Neural progenitor cell (in vitro differentiated cells): ENCODE measurements at regions not wholly inside any gene's neighbourhood (a gene's known extent, or its start where the extent isn't known, plus 50 kb on each side); places are given as distances from the start of the nearest gene placed in this dataset.

Source experiments
- DNase-seq: peaks from one replicate; pipeline ENCODE4 v3.0.0-alpha.2; 2016; ENCODE audit warnings: low spot score
- H2AFZ ChIP-seq: fragments of 200-600 bp; sonication (generic); replicated peaks from 2 replicates; pipeline ENCODE4 v1.6.1; 2016; ENCODE audit warnings: antibody characterized with exemption
- H3F3A ChIP-seq: fragments of 200-600 bp; sonication (generic); 2 replicates; pipeline ENCODE4 v1.6.1; 2016; ENCODE audit warnings: antibody characterized with exemption, low read depth
- H3K27ac ChIP-seq: fragments of 200-600 bp; sonication (generic); 2 replicates; pipeline ENCODE4 v1.5.1; 2016; ENCODE audit warnings: mild to moderate bottlenecking
- H3K27me3 ChIP-seq: fragments of 200-600 bp; sonication (generic); 2 replicates; pipeline ENCODE4 v1.6.1; 2016; ENCODE audit warnings: mild to moderate bottlenecking, moderate library complexity
- H3K36me3 ChIP-seq: fragments of 200-600 bp; sonication (generic); 2 replicates; pipeline ENCODE4 v1.5.1; 2016
- H3K4me1 ChIP-seq: fragments of 200-600 bp; sonication (generic); 2 replicates; pipeline ENCODE4 v1.6.1; 2016; ENCODE audit warnings: mixed run types
- H3K4me2 ChIP-seq: fragments of 200-600 bp; sonication (generic); 2 replicates; pipeline ENCODE4 v1.6.1; 2016
- H3K4me3 ChIP-seq: fragments of 200-600 bp; sonication (generic); 2 replicates; pipeline ENCODE4 v1.5.1; 2016
- H3K79me2 ChIP-seq: fragments of 200-600 bp; sonication (generic); 2 replicates; pipeline ENCODE4 v1.6.1; 2016; ENCODE audit warnings: low read depth
- H3K9ac ChIP-seq: fragments of 200-600 bp; sonication (generic); 2 replicates; pipeline ENCODE4 v1.6.1; 2016
- H3K9me3 ChIP-seq: fragments of 200-600 bp; sonication (generic); 2 replicates; pipeline ENCODE4 v1.5.1; 2016; ENCODE audit warnings: low read depth
- H4K20me1 ChIP-seq: fragments of 200-600 bp; sonication (generic); 2 replicates; pipeline ENCODE4 v1.6.1; 2016; ENCODE audit warnings: low read depth
- H3K27ac Mint-ChIP-seq: 3 replicates; pipeline ENCODE4 v1.8.0; 2021; ENCODE audit warnings: mixed read lengths
- H3K27me3 Mint-ChIP-seq: 2 replicates; pipeline ENCODE4 v1.8.0; 2022; ENCODE audit warnings: low read depth, mild to moderate bottlenecking, inconsistent platforms, moderate library complexity, mixed read lengths; ENCODE audit not compliant: insufficient read depth
- H3K36me3 Mint-ChIP-seq: 3 replicates; pipeline ENCODE4 v1.8.0; 2021; ENCODE audit warnings: mixed read lengths
- H3K4me1 Mint-ChIP-seq: 3 replicates; pipeline ENCODE4 v1.8.0; 2021; ENCODE audit warnings: mixed read lengths
- H3K4me3 Mint-ChIP-seq: 3 replicates; pipeline ENCODE4 v1.8.0; 2021; ENCODE audit warnings: mild to moderate bottlenecking, moderate library complexity, mixed read lengths
- H3K9me3 Mint-ChIP-seq: 3 replicates; pipeline ENCODE4 v1.8.0; 2020; ENCODE audit warnings: mixed read lengths
- CTCF ChIP-seq: fragments of 200-600 bp; sonication (generic); IDR thresholded peaks from 2 replicates; pipeline ENCODE4 v1.5.1; 2017; ENCODE audit warnings: antibody characterized with exemption, mild to moderate bottlenecking
- EZH2 ChIP-seq: fragments of 200-600 bp; sonication (generic); IDR thresholded peaks from 2 replicates; pipeline ENCODE4 v1.6.1; 2017; ENCODE audit warnings: antibody characterized with exemption, mild to moderate bottlenecking, moderate library complexity
- EZH2phosphoT487 ChIP-seq: fragments of 200-600 bp; sonication (generic); IDR thresholded peaks from 2 replicates; pipeline ENCODE4 v1.6.1; 2017; ENCODE audit warnings: antibody characterized with exemption

- Mint-ChIP-seq H3K36me3 (peaks cover 3% of the 10 kb centered on the region), H3K4me1 (peaks cover 55% of the 10 kb centered on the region), H3K27ac (peak overlapping the region; percentile 44), H3K27me3 (peaks cover 4% of the 10 kb centered on the region), H3K9me3 (peaks cover 8% of the 10 kb centered on the region), H3K4me3 (peak overlapping the region; percentile 72)
- Histone ChIP-seq H4K20me1 (no peaks in the 10 kb centered on the region), H3K4me2 (peak overlapping the region; percentile 46), H3K4me1 (peaks cover 40% of the 10 kb centered on the region), H3F3A (peaks cover 13% of the 10 kb centered on the region), H3K27ac (no peak overlapping the region), H3K4me3 (no peak overlapping the region), H3K27me3 (no peaks in the 10 kb centered on the region), H2AFZ (no peak overlapping the region), H3K9ac (no peak overlapping the region), H3K9me3 (no peaks in the 10 kb centered on the region), H3K79me2 (no peaks in the 10 kb centered on the region), H3K36me3 (no peaks in the 10 kb centered on the region)
- TF ChIP-seq EZH2 (no peak), EZH2phosphoT487 (no peak), CTCF (no peak)
- DNase-seq: peak; percentile 36
These were observed 59.2 kb downstream of the RPL37A start for GRCh38 chr2:216557820-216558219.

GRCh38 chr2:216559625-216560156, 61.0 kb downstream of the RPL37A start:
- no peak overlapping the region for H3K27ac ChIP-seq
- H4K20me1 ChIP-seq: no peaks in the 10 kb centered on the region
- Mint-ChIP-seq H3K36me3 (peaks cover 3% of the 10 kb centered on the region), H3K4me3 (no peak overlapping the region), H3K27ac (no peak overlapping the region), H3K4me1 (peaks cover 52% of the 10 kb centered on the region), H3K27me3 (peaks cover 2% of the 10 kb centered on the region), H3K9me3 (peaks cover 12% of the 10 kb centered on the region)
- peaks cover 10% of the 10 kb centered on the region for H3F3A ChIP-seq
- no peaks in the 10 kb centered on the region for H3K9me3 ChIP-seq
- no peaks in the 10 kb centered on the region for H3K36me3 ChIP-seq
- DNase-seq: no peak
- H3K79me2 ChIP-seq: no peaks in the 10 kb centered on the region
- no peak overlapping the region for H3K4me3 ChIP-seq
- H3K4me2 ChIP-seq: no peak overlapping the region
- H3K4me1 ChIP-seq: peaks cover 37% of the 10 kb centered on the region
- H2AFZ ChIP-seq: no peak overlapping the region
- no peaks in the 10 kb centered on the region for H3K27me3 ChIP-seq
- H3K9ac ChIP-seq: no peak overlapping the region
- TF ChIP-seq CTCF: no peak
- no peak for TF ChIP-seq EZH2phosphoT487
- TF ChIP-seq EZH2: no peak

GRCh38 chr2:216560838-216561270, 62.2 kb downstream of the RPL37A start:
- H3K27ac Mint-ChIP-seq: peak overlapping the region; percentile 68

More at GRCh38 chr2:216560838-216561270, 62.2 kb downstream of the RPL37A start:
- Histone ChIP-seq H3K4me2 (no peak overlapping the region), H3K27me3 (no peaks in the 10 kb centered on the region), H3K9ac (no peak overlapping the region), H3K79me2 (no peaks in the 10 kb centered on the region), H3K27ac (no peak overlapping the region), H2AFZ (no peak overlapping the region), H3K9me3 (no peaks in the 10 kb centered on the region), H3K4me1 (peaks cover 37% of the 10 kb centered on the region), H4K20me1 (no peaks in the 10 kb centered on the region), H3K36me3 (no peaks in the 10 kb centered on the region), H3F3A (peaks cover 10% of the 10 kb centered on the region), H3K4me3 (no peak overlapping the region)
- no peak for DNase-seq
- Mint-ChIP-seq H3K27me3 (peaks cover 2% of the 10 kb centered on the region), H3K36me3 (peaks cover 4% of the 10 kb centered on the region), H3K4me3 (no peak overlapping the region), H3K4me1 (peaks cover 51% of the 10 kb centered on the region), H3K9me3 (peaks cover 13% of the 10 kb centered on the region)
- TF ChIP-seq EZH2 (no peak), CTCF (no peak), EZH2phosphoT487 (no peak)
